GM12874 (cell line): ENCODE measurements at regions not wholly inside any gene's neighbourhood (a gene's known extent, or its start where the extent isn't known, plus 50 kb on each side); places are given as distances from the start of the nearest gene placed in this dataset.

Experiments
- TF ChIP-seq, protein P1 (sequence below): IDR thresholded peaks from 2 replicates; pipeline ENCODE4 v1.5.1; 2011; ENCODE audit warnings: low read depth, mild to moderate bottlenecking, control low read depth, low read length, moderate library complexity; ENCODE audit not compliant: insufficient read depth

GRCh38 chr4:52234561-52235440 lies 183.7 kb downstream of the SPATA18 start:
- TF ChIP-seq, protein P1, sequence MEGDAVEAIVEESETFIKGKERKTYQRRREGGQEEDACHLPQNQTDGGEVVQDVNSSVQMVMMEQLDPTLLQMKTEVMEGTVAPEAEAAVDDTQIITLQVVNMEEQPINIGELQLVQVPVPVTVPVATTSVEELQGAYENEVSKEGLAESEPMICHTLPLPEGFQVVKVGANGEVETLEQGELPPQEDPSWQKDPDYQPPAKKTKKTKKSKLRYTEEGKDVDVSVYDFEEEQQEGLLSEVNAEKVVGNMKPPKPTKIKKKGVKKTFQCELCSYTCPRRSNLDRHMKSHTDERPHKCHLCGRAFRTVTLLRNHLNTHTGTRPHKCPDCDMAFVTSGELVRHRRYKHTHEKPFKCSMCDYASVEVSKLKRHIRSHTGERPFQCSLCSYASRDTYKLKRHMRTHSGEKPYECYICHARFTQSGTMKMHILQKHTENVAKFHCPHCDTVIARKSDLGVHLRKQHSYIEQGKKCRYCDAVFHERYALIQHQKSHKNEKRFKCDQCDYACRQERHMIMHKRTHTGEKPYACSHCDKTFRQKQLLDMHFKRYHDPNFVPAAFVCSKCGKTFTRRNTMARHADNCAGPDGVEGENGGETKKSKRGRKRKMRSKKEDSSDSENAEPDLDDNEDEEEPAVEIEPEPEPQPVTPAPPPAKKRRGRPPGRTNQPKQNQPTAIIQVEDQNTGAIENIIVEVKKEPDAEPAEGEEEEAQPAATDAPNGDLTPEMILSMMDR, result no peak

DNA sequence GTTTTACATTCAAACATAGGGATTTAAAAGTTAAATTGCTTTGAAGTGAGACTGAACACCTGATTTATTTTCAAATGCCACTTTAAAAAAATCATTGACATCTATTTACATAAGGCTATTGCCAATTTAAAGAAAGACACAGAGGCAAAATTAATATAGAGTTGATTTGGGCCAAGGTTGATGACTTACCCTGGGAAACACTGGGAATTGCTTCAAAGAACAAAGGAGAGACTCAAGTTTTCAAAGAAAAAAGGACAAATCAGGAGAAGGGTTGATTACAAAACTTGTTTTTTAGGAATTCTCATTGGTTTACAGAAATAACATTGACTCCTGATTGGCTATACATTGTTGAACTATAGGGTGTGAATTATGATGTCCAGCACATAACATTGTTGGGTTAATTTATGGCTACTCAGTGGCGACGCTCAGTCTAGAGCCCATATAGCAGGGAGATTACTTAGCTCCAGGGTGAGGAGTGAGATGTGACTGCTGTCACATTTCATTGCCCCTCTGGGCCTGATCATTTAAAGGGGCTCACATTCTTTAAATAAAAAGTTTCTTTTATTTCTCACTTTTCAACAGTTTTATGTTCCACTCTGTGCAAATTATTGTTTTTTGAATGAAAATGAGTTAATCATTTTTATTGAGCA lies 184.6 kb downstream of the SPATA18 start:
- TF ChIP-seq, protein P1, result no peak

GRCh38 chr4:52241916-52242315 lies 190.8 kb downstream of the SPATA18 start:
- TF ChIP-seq, protein P1, result no peak

GRCh38 chr4:52243367-52243766 lies 192.3 kb downstream of the SPATA18 start:
- TF ChIP-seq, protein P1, result no peak

GRCh38 chr4:52244103-52244775 lies 193.1 kb downstream of the SPATA18 start:
- TF ChIP-seq, protein P1, result no peak

DNA sequence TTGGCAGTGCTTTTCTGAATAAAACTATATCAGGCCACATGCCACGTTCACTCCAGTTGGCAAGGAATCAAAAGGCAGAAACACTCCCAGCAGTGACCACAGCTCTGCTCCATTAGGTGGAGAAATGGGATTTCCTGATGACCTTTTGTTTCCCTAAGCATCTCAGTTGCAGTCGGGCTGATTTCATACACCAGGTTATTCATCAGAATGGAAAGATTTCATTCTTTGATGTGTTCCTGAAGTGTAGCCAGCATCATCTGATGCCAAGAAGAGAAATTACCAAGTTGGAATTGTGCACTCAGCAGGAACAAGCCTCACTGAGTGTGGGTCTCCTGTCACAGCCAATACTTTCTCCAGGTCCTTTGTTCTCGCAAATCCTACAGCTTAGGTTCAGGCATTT lies 193.7 kb downstream of the SPATA18 start:
- TF ChIP-seq, protein P1, result no peak

DNA sequence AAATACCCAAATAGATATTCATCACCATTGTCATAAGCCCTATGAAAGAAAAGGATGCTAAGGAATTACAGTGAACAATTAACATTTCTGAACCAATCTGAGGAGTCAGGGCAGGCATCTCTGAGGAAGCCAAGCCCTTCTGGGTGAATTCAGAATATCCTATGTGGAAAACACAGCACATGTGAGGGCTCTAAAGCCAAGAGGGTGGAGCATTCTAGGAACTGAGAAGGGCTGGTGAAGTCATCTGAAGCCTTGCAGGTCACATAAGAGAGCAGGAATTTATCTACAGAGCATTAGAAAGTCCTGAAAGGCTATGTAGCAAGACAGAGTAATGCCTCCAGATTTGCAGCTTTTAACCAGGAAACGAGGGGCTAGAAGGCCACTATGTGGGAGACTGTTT lies 195.7 kb downstream of the SPATA18 start:
- TF ChIP-seq, protein P1, result no peak
